ENCODE measurements at regions not wholly inside any gene's neighbourhood (a gene's known extent, or its start where the extent isn't known, plus 50 kb on each side); places are given as distances from the start of the nearest gene placed in this dataset.

DNA sequence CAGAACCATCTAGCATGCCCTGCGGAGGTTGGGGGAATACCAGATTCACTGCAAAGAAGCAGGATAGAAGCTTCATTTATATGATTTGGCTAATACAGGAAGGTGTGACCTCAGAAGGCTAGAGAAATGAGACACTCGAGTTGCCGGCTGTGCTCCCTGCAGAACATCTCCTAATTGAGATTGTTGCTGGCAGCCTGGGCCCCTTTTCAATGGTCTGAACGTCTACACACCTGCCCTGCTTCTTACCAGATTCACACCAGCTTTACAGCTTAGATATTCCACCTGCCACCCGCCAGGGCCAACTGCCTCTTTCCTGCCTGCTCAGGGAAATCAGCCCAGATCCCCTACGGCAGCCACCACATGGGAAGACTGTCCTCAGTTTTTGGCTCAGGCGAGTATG is 475.3 kb upstream of the AUTS2 start:
- TF ChIP-seq, protein P1, sequence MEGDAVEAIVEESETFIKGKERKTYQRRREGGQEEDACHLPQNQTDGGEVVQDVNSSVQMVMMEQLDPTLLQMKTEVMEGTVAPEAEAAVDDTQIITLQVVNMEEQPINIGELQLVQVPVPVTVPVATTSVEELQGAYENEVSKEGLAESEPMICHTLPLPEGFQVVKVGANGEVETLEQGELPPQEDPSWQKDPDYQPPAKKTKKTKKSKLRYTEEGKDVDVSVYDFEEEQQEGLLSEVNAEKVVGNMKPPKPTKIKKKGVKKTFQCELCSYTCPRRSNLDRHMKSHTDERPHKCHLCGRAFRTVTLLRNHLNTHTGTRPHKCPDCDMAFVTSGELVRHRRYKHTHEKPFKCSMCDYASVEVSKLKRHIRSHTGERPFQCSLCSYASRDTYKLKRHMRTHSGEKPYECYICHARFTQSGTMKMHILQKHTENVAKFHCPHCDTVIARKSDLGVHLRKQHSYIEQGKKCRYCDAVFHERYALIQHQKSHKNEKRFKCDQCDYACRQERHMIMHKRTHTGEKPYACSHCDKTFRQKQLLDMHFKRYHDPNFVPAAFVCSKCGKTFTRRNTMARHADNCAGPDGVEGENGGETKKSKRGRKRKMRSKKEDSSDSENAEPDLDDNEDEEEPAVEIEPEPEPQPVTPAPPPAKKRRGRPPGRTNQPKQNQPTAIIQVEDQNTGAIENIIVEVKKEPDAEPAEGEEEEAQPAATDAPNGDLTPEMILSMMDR (IDR thresholded peaks at IDR 0.05; ENCODE audit: insufficient read depth, low read depth, low read length), result no peak
- no peak for TF ChIP-seq EZH2 (IDR thresholded peaks at IDR 0.05; ENCODE audit: insufficient read depth, low read length)

All from astrocyte (in vitro differentiated cells and primary cell).